CD14-positive monocyte (primary cell): ENCODE measurements at regions not wholly inside any gene's neighbourhood (a gene's known extent, or its start where the extent isn't known, plus 50 kb on each side); places are given as distances from the start of the nearest gene placed in this dataset.
"Not testable (repeated sequence)": the region's sequence is repeated elsewhere in the genome, so short reads cannot be mapped to it uniquely, and the experiment has no call there.

Experiments used
- DNase-seq, 3 donors: peaks; one replicate each; pipeline ENCODE4 v3.0.0-alpha.2; 2011 to 2022
- H2AFZ ChIP-seq: 2 replicates; pipeline ENCODE4 v1.6.0; 2012; ENCODE audit warnings: mild to moderate bottlenecking, low read depth, low read length, inconsistent platforms; ENCODE audit not compliant: insufficient read depth, poor library complexity, severe bottlenecking
- H3K27ac ChIP-seq, 2 donors: 1 replicate in 1 of 2; 2 replicates in 1 of 2; pipeline ENCODE4 v1.5.1; 2012 to 2013; ENCODE audit warnings: low read length in 2 of 2, control low read depth in 1 of 2, inconsistent platforms in 1 of 2, low read depth in 1 of 2, mild to moderate bottlenecking in 1 of 2
- H3K27me3 ChIP-seq, 2 donors: one replicate each; pipeline versions ENCODE4 v1.6.0 to v1.6.1; 2011 to 2013; ENCODE audit warnings: low read length in 2 of 2; ENCODE audit not compliant: control insufficient read depth in 2 of 2, insufficient read depth in 2 of 2
- H3K36me3 ChIP-seq, 2 donors: replicated peaks in 1 of 2; 1 replicate in 1 of 2; 2 replicates in 1 of 2; pipeline versions ENCODE4 v1.5.1 to v1.6.1; 2012 to 2013; ENCODE audit warnings: low read length in 2 of 2, control low read depth in 1 of 2, inconsistent platforms in 1 of 2, mild to moderate bottlenecking in 1 of 2; ENCODE audit not compliant: insufficient read depth in 2 of 2, control insufficient read depth in 1 of 2
- H3K4me1 ChIP-seq, 2 donors: 1 replicate in 1 of 2; 2 replicates in 1 of 2; pipeline versions ENCODE4 v1.5.1 to v1.6.1; 2012 to 2013; ENCODE audit warnings: low read length in 2 of 2, control low read depth in 1 of 2, inconsistent platforms in 1 of 2, mild to moderate bottlenecking in 1 of 2, moderate library complexity in 1 of 2; ENCODE audit not compliant: insufficient read depth in 2 of 2, control insufficient read depth in 1 of 2
- H3K4me2 ChIP-seq: replicated peaks from 2 replicates; pipeline ENCODE3; 2012; ENCODE audit warnings: low read length, moderate library complexity, mild to moderate bottlenecking; ENCODE audit not compliant: poor library complexity, severe bottlenecking; ENCODE audit errors: extremely low read depth
- H3K4me3 ChIP-seq, 3 experiments: fragments of 200-600 bp in 1 of 3; sonication (generic) in 1 of 3; replicated peaks in 1 of 3; 1 replicate in 2 of 3; 2 replicates in 1 of 3; pipeline ENCODE4 v1.5.1; 2011 to 2013; ENCODE audit warnings: low read length in 3 of 3, mild to moderate bottlenecking in 3 of 3, control low read depth in 2 of 3, low read depth in 2 of 3, inconsistent platforms in 1 of 3, moderate library complexity in 1 of 3
- H3K79me2 ChIP-seq: 2 replicates; pipeline ENCODE4 v1.6.0; 2012; ENCODE audit warnings: mild to moderate bottlenecking, control low read depth, inconsistent platforms, low read length, moderate library complexity; ENCODE audit not compliant: insufficient read depth
- H3K9ac ChIP-seq: 2 replicates; pipeline ENCODE4 v1.6.0; 2017; ENCODE audit warnings: low read length, mild to moderate bottlenecking; ENCODE audit not compliant: insufficient read depth, poor library complexity, severe bottlenecking
- H3K9me3 ChIP-seq, 2 donors: replicated peaks in 1 of 2; 1 replicate in 1 of 2; 2 replicates in 1 of 2; pipeline versions ENCODE4 v1.5.1 to v1.6.1; 2012 to 2013; ENCODE audit warnings: low read length in 2 of 2, control low read depth in 1 of 2; ENCODE audit not compliant: control insufficient read depth in 1 of 2, insufficient read depth in 1 of 2
- H4K20me1 ChIP-seq: 2 replicates; pipeline ENCODE4 v1.6.0; 2012; ENCODE audit warnings: mild to moderate bottlenecking, low read length, control low read depth, moderate library complexity; ENCODE audit not compliant: insufficient read depth
- H3K27ac Mint-ChIP-seq, 7 donors: one replicate each; pipeline ENCODE4 v1.8.0; 2020; ENCODE audit warnings: mild to moderate bottlenecking in 7 of 7, mixed read lengths in 7 of 7, moderate library complexity in 6 of 7, inconsistent platforms in 2 of 7
- H3K27me3 Mint-ChIP-seq, 3 donors: one replicate each; pipeline ENCODE4 v1.8.0; 2021 to 2022; ENCODE audit warnings: low read depth in 3 of 3, mild to moderate bottlenecking in 3 of 3, mixed read lengths in 3 of 3, moderate library complexity in 3 of 3, inconsistent platforms in 1 of 3
- H3K36me3 Mint-ChIP-seq, 2 donors: one replicate each; pipeline ENCODE4 v1.8.0; 2020; ENCODE audit warnings: mixed read lengths in 2 of 2, inconsistent platforms in 1 of 2, mild to moderate bottlenecking in 1 of 2
- H3K4me1 Mint-ChIP-seq: one replicate; pipeline ENCODE4 v1.8.0; 2020; ENCODE audit warnings: mild to moderate bottlenecking, mixed read lengths
- H3K4me3 Mint-ChIP-seq, 2 donors: one replicate each; pipeline ENCODE4 v1.8.0; 2020; ENCODE audit warnings: mild to moderate bottlenecking in 2 of 2, mixed read lengths in 2 of 2, moderate library complexity in 1 of 2
- H3K9me3 Mint-ChIP-seq, 7 donors: one replicate each; pipeline ENCODE4 v1.8.0; 2020 to 2022; ENCODE audit warnings: mixed read lengths in 7 of 7, mild to moderate bottlenecking in 6 of 7, moderate library complexity in 6 of 7, inconsistent platforms in 2 of 7
- WGBS: methylation state at CpG from one replicate; pipeline ENCODE4 v1.1.5; 2013; ENCODE audit warnings: missing lambda C conversion rate; ENCODE audit not compliant: insufficient coverage; 5-methylcytosine and 5-hydroxymethylcytosine counted together
- intact Hi-C, 2 donors: fragments of 100-400 bp; cut with micrococcal nuclease; formaldehyde crosslinking; loops; one replicate each; pipeline versions ENCODE4 v1.15.0 to v1.15.1; 2023
- TF ChIP-seq, protein P1 (sequence below): fragments of 200-600 bp; IDR thresholded peaks from one replicate; pipeline ENCODE4 v1.8.0; 2022; ENCODE audit warnings: antibody characterized with exemption, mild to moderate bottlenecking

DNA sequence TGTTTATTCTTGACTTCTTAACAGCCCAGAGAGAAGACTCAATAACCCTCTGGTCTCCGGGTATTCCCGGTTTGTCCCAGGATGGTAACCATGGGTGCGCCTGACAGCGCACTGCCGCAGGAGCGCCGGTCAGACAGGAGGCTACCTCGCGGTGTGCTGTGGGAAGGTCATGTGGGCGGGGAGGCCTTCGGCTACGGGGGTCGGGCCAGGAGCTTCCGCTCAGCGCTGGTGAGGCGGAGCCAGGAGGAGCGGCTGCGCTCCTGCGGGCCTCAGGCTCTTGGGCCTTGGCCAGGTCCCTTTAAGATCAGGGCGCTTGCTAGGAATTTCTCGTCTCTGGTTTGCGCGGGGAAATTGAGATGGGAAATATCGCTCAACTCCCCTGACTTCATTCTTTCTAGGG is 182.3 kb upstream of the NDN start:
- DNase-seq: no peak
- WGBS: no CpG with 5 or more reads among the region's 24 CpGs
- H3K36me3 Mint-ChIP-seq: no peaks in the 10 kb centered on the region
- Histone ChIP-seq H3K4me3 (no peak overlapping the region), H3K27me3 (peaks cover 0 to 4% of the 10 kb centered on the region in 2 donors), H3K9me3 (no peaks in the 10 kb centered on the region), H3K79me2 (no peaks in the 10 kb centered on the region), H3K4me2 (no peak overlapping the region), H3K36me3 (no peaks in the 10 kb centered on the region), H4K20me1 (no peaks in the 10 kb centered on the region), H3K4me1 (no peaks in the 10 kb centered on the region), H3K9ac (no peak overlapping the region), H3K27ac (no peak overlapping the region), H2AFZ (no peak overlapping the region)
- TF ChIP-seq, protein P1, sequence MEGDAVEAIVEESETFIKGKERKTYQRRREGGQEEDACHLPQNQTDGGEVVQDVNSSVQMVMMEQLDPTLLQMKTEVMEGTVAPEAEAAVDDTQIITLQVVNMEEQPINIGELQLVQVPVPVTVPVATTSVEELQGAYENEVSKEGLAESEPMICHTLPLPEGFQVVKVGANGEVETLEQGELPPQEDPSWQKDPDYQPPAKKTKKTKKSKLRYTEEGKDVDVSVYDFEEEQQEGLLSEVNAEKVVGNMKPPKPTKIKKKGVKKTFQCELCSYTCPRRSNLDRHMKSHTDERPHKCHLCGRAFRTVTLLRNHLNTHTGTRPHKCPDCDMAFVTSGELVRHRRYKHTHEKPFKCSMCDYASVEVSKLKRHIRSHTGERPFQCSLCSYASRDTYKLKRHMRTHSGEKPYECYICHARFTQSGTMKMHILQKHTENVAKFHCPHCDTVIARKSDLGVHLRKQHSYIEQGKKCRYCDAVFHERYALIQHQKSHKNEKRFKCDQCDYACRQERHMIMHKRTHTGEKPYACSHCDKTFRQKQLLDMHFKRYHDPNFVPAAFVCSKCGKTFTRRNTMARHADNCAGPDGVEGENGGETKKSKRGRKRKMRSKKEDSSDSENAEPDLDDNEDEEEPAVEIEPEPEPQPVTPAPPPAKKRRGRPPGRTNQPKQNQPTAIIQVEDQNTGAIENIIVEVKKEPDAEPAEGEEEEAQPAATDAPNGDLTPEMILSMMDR: no peak
- H3K27me3 Mint-ChIP-seq: peaks cover 3 to 14% (median 8%) of the 10 kb centered on the region in 3 donors
- intact Hi-C loops: no loop called here
- H3K4me1 Mint-ChIP-seq: no peaks in the 10 kb centered on the region
- H3K27ac Mint-ChIP-seq: no peak overlapping the region
- H3K4me3 Mint-ChIP-seq: peak overlapping the region in 1 of 2 donors; percentile 64
- H3K9me3 Mint-ChIP-seq: peaks cover 0 to 10% (median 2%) of the 10 kb centered on the region in 7 donors

DNA sequence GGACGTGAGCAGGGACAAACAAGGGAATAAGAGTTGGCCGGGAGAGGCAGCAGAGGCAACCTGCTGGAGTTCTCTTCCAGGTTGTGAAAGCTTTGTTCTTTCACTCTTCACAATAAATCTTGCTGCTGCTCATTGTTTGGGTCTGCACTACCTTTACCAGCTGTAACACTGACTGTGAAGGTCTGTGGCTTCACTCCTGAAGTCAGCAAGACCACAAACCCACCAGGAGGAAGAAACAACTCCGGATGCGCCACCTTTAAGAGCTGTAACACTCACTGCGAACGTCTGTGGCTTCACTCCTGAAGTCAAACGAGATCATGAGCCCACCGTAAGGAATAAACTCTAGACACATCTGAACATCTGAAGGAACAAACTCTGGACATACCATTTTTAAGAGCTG is 186.5 kb upstream of the NDN start:
- H4K20me1 ChIP-seq, H3K27ac ChIP-seq, H3K36me3 Mint-ChIP-seq, H3K36me3 ChIP-seq, H3K4me1 ChIP-seq, H3K79me2 ChIP-seq, DNase-seq, H3K27me3 ChIP-seq, H3K9me3 Mint-ChIP-seq, H3K4me3 ChIP-seq, H3K4me3 Mint-ChIP-seq, H3K4me1 Mint-ChIP-seq, H3K9ac ChIP-seq, H3K27ac Mint-ChIP-seq, H3K9me3 ChIP-seq, intact Hi-C loops, H3K4me2 ChIP-seq, H2AFZ ChIP-seq: not testable (repeated sequence)
- peaks cover 3 to 18% (median 12%) of the 10 kb centered on the region in 3 donors for H3K27me3 Mint-ChIP-seq
- 67% methylated on average over 8 of the region's 8 CpGs for WGBS
